Ureter (tissue), 1 donor: ENCODE measurements at regions not wholly inside any gene's neighbourhood (a gene's known extent, or its start where the extent isn't known, plus 50 kb on each side); places are given as distances from the start of the nearest gene placed in this dataset.
"Not testable (repeated sequence)": the region's sequence is repeated elsewhere in the genome, so short reads cannot be mapped to it uniquely, and the experiment has no call there.

ENCODE experiments used
- DNase-seq: peaks from one replicate; pipeline ENCODE4 v3.0.0-alpha.2; 2020; ENCODE audit warnings: low spot score
- donor health status: DM: yes; HTN: yes; CAD: no.

GRCh38 chr13:54593504-54593903, 1564.9 kb downstream of the OLFM4 start:
- no peak for DNase-seq

DNA sequence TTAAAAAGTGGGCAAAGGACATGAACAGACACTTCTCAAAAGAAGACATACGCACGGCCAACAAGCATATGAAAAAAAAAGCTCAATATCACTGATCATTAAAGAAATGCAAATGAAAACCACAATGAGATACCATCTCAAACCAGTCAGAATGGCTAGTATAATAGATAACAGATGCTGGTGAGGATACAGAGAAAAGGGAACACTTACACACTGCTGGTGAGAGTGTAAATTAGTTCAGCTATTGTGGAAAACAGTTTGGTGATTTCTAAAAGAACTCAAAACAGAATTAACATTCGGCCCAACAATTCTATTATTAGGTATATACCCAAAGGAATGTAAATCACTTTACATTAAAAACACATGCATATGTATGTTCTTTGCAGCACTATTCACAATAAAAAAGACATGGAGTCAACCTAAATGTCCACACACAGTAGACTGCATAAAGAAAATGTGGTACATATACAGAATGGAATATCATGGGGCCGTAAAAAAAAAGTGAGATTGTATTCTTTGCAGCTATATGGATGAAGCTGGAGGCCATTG, 1569.0 kb downstream of the OLFM4 start:
- DNase-seq, result no peak

- DNase-seq, result no peak
These were observed 1570.8 kb downstream of the OLFM4 start for GRCh38 chr13:54599413-54599812.

- DNase-seq, result no peak
These were observed 1578.3 kb downstream of the OLFM4 start for GRCh38 chr13:54606944-54607343.

DNA sequence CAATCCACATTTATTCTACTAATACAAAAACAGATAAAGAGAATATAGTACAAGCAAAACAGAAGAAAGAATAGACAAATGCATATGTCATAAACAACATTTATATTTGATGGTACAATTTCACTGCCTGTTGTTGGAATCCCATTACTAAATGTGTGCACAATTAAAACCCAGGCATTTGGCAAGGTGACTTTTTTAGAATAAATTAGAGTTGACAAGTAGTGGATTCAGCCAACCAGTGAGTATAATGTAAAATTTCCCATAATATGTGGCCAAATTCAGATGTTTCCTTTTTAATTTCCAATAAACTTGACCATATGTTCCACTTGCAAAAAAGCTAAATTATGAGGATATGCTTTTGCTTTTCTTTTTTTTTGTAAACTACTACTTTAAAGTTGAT, 1578.8 kb downstream of the OLFM4 start:
- DNase-seq, result no peak

- no peak for DNase-seq
These were observed 1582.8 kb downstream of the OLFM4 start for GRCh38 chr13:54611390-54611789.

- no peak for DNase-seq
These were observed 1586.1 kb downstream of the OLFM4 start for GRCh38 chr13:54614726-54615125.

DNA sequence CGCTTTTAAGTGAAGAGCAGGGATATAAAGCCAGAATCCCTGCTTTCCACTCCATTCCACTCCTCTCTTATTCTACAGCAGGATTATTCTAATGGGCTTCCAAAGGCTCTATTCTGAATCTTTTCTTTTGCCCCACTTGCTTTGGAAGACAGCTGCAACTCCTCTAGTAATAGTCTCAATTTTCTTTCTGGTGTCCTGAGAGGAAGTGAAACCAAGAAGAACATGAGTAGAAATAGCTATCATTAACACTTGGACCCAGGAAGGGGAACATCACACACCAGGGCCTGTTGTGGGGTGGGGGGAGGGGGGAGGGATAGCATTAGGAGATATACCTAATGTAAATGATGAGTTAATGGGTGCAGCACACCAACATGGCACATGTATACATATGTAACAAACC, 1597.9 kb downstream of the OLFM4 start:
- DNase-seq, result not testable (repeated sequence)

GRCh38 chr13:54627646-54628372, 1599.2 kb downstream of the OLFM4 start:
- DNase-seq, result no peak

DNA sequence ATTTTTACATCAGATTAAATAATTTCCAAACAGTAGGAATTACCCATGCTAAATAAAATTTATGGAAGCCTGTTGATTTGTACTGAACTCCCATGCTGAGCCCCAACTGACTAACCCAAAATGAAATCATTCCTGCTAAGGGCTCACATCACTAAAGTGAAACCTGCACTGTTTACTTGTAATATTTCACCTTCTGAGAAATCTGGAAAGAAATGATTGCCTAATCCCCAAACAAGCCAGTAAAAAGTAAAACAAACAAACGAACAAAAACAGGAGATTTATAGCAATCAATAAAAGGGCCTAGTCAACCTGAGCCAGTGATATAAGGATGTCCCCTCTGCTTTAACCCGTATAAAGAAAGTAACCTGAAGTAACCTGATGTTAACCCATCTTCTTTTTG, 1599.8 kb downstream of the OLFM4 start:
- DNase-seq, result no peak

DNA sequence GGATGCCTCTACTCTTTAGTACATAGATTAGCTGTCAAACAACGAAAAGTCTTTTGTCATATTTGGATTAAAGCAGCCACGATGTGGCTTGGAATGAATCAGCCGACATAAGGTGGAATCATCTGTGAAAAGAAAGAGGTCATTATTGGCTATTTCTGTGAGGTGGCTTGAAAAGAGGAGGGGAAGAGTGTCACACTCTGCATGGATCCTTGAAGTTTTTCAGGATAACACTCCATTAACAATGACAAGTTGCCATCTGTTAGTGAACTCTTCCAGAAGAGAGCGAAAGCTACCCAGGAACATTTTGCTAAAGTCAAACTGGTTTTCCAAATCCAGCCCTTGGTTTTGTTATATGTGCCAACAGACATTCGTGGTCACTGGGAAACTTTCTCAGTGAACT, 1604.8 kb downstream of the OLFM4 start:
- DNase-seq, result no peak

- DNase-seq, result no peak
These were observed 1607.6 kb downstream of the OLFM4 start for GRCh38 chr13:54636231-54636630.

DNA sequence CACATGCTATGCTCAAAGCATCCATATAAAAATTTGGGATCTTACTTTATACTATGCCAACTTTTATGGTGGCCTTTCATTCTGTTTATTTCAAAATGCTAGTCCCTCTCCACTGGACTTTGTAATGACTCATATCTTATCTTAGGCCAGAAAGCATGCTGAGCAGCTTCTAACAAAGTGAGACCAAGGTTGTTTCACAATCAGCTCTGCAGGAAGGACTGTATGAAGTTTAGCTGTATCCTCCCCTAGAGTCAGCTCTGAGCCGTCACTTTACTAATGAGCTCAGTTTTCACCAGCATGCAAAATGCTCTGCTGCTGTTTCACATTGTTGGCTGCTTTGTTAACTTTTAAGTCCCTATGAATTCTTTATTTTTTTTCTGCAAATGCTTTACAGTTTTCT, 1608.8 kb downstream of the OLFM4 start:
- no peak for DNase-seq

DNA sequence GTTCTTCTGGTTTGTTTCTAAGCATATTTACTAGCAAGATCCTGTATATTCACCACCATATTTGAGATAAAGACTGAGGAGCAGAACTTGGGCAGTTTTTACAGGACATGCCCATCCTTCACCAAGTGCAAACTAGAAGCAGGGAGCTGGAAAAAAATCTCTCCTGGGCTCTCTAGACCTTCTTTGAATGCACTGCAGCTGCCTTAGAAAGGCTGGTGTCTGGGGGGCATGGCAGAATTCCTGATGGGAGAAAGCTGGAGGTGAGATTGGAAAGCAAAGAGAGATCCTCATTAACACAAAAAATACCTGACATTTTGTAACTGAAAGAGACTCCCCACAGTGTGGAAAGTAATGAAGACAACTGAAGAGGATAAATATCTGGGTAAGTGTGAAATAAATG, 1612.1 kb downstream of the OLFM4 start:
- no peak for DNase-seq

DNA sequence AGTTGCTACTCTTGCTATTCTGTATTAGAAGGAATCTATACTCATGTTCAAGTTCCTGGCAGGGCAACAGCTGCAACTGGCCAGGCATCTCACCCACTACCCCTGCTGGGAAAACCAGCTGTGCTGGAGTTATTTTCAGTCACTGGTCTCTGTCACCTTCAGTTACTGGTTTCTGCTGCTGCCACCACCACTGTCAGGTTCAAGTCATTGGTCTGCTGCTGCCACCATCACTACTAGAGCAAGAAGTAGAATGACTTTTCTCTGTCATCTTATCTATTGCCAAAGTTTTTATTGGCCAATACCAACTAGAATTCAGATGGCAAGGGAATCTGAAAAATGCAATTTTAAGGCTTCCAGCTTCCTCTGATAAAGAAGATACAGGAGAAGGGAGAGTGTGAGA, 1615.2 kb downstream of the OLFM4 start:
- DNase-seq, result no peak

GRCh38 chr13:54647275-54647674, 1618.7 kb downstream of the OLFM4 start:
- DNase-seq, result no peak

- DNase-seq, result no peak
These were observed 1629.0 kb downstream of the OLFM4 start for GRCh38 chr13:54657588-54657987.

- no peak for DNase-seq
These were observed 1630.2 kb downstream of the OLFM4 start for GRCh38 chr13:54658771-54659170.

DNA sequence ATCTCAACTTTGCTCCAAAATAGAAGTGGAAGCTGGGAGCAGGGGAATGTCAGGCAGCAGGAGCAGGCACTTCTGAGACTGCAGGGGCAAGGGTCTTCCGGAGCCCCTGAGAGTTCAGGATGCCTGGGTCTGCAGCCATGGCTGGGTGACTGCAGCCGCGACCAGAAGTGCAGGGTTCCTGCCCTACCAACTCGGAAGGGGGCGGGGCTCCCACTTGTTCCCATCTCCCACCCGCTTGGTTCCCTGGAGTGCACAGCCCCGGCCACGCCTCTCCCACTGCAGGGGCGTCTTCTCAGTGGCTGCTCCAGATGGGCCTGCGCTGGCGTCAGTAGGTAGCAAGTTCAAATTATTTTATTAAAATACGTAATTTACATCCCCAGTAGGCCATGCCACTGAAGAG, 1631.7 kb downstream of the OLFM4 start:
- no peak for DNase-seq

- DNase-seq, result no peak
These were observed 1648.0 kb downstream of the OLFM4 start for GRCh38 chr13:54676526-54677113.

DNA sequence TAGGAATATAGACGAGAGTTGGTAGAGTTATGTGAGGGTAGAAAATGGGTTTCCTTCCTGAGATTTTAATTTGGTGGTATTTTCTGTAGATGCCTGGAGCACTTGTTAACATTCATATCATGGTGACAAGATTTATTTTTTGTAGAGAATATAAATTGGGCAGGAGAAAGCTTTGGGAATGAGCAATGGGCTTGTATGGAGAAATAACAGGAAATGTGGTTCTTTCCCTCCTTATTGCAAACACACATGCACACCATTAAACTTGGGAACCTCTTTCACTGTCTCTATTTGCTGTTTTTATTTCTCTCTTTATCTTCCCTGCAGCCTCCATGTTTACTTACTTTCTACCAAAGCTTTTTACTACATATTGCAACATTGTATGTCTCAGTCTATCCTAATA, 1653.6 kb downstream of the OLFM4 start:
- DNase-seq, result no peak

- no peak for DNase-seq
These were observed 1658.6 kb downstream of the OLFM4 start for GRCh38 chr13:54687173-54687572.

- no peak for DNase-seq
These were observed 1671.2 kb downstream of the OLFM4 start for GRCh38 chr13:54699831-54700230.

- no peak for DNase-seq
These were observed 1677.1 kb downstream of the OLFM4 start for GRCh38 chr13:54705738-54706137.
